ENCODE measurements at regions not wholly inside any gene's neighbourhood (a gene's known extent, or its start where the extent isn't known, plus 50 kb on each side); places are given as distances from the start of the nearest gene placed in this dataset.
"Not testable (repeated sequence)": the region's sequence is repeated elsewhere in the genome, so short reads cannot be mapped to it uniquely, and the experiment has no call there.

DNA sequence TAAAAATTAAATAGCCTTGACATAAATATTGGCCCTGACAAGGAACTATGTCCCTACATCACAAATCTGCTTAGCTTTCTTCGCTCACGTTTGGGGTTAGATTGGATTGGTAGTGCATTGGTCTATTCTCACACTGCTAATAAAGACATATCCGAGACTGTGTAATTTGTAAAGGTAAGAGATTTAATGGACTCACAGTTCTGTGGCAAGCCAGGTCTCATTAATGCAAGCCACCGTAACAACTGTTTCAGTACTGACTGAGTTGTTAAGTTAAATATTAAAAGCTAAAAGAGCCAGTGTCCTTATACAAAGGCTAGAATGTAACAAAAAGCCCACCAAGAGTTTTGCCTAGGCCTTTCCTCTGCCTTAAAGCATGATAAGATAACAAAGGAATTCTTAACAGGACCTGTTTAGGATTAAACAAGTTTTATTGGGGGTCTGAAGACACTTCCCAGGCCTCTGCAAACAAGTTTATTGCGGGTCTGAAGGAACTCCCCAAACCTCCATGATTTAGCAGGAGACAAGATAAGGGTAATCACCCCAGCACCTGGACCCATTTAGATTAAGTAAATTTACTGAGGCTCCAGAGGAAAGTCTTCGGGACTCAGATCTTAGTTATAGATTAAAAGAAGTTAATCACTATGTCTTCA is 88.2 kb upstream of the PTGDR start:
- no peaks in the 10 kb centered on the region for H3K9me3 ChIP-seq
- H3K27me3 ChIP-seq, result no peaks in the 10 kb centered on the region
- no peaks in the 10 kb centered on the region for H3K4me1 ChIP-seq
- H3K4me3 ChIP-seq, result no peak overlapping the region
- TF ChIP-seq, protein P1, sequence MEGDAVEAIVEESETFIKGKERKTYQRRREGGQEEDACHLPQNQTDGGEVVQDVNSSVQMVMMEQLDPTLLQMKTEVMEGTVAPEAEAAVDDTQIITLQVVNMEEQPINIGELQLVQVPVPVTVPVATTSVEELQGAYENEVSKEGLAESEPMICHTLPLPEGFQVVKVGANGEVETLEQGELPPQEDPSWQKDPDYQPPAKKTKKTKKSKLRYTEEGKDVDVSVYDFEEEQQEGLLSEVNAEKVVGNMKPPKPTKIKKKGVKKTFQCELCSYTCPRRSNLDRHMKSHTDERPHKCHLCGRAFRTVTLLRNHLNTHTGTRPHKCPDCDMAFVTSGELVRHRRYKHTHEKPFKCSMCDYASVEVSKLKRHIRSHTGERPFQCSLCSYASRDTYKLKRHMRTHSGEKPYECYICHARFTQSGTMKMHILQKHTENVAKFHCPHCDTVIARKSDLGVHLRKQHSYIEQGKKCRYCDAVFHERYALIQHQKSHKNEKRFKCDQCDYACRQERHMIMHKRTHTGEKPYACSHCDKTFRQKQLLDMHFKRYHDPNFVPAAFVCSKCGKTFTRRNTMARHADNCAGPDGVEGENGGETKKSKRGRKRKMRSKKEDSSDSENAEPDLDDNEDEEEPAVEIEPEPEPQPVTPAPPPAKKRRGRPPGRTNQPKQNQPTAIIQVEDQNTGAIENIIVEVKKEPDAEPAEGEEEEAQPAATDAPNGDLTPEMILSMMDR (IDR thresholded peaks at IDR 0.05), result no peak
- no peak for DNase-seq (ENCODE audit: low spot score)
- no peaks in the 10 kb centered on the region for H3K36me3 ChIP-seq
- no peak overlapping the region for H3K27ac ChIP-seq

DNA sequence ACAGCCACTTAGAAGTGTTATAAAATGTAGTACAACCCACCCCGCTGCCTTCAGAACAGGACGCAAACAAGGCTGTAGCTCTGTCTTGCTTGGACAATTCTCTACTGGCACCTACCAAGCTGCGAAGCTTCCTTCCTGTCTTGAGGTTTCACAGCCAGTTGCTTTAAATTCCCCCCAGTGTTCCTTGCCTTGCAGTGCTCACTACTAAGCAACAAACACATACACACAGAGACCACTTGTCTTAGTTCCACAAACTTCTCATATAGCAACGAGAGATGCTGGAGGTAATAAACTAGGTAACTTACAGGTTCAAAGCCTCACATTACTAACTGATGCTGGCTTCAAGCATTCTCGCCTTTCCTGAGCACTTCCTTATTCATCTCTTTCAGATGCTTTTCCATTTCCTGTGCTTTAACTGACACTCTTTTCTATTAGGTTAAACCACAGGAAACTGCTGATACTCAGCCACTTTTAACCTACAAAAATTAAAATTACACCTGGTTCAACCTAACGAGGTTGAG is 91.5 kb upstream of the PTGDR start:
- no peak overlapping the region for H3K27ac ChIP-seq
- H3K4me1 ChIP-seq, result no peaks in the 10 kb centered on the region
- no peaks in the 10 kb centered on the region for H3K36me3 ChIP-seq
- H3K27me3 ChIP-seq, result no peaks in the 10 kb centered on the region
- no peak overlapping the region for H3K4me3 ChIP-seq
- TF ChIP-seq, protein P1 (IDR thresholded peaks at IDR 0.05), result no peak
- no peak for DNase-seq (ENCODE audit: low spot score)
- H3K9me3 ChIP-seq, result peaks cover 0 to 25% of the 10 kb centered on the region in 2 donors

DNA sequence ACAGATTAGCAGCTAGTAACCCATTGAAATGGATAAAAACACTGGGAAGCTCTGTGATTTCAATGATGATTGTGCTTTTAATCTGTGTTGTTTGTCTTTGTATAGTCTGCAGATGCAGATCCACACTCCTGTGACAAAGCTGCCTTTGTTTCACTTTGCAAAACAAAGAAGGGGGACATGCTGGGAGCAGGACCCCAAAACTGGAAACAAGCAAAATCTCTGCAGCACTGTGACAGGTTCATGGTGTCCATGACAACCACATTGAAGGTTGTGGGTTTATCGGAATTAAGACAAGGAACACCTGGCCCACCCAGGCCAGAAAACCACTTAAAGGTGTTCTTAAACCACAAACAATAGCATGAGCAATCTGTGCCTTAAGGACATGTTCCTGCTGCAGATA is 95.6 kb upstream of the PTGDR start:
- not testable (repeated sequence) for H3K27ac ChIP-seq; DNase-seq (ENCODE audit: low spot score); H3K36me3 ChIP-seq; H3K4me1 ChIP-seq; H3K4me3 ChIP-seq; H3K27me3 ChIP-seq
- peaks cover 0 to 29% of the 10 kb centered on the region in 2 donors for H3K9me3 ChIP-seq

DNA sequence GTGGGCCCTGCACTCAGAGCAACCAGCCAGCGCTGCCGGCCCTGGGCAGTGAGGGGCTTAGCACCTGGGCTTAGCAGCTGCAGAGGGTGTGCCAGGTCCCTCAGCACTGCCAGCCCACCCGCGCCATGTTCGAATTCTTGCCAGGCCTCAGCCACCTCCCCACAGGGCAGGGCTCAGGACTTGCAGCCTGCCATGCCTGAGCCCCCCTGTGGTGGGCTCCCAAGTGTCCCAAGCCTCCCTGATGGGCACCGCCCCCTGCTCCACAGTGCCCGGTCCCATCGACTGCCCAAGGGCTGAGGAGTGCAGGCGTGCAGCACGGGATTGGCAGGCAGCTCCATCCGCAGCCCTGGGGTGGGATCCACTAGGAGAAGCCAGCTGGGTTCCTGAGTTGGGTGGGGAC is 98.0 kb upstream of the NID2 start:
- H3K4me3 ChIP-seq, result no peak overlapping the region
- no peaks in the 10 kb centered on the region for H3K4me1 ChIP-seq
- TF ChIP-seq, protein P1 (IDR thresholded peaks at IDR 0.05), result no peak
- no peak for DNase-seq (ENCODE audit: low spot score)
- H3K36me3 ChIP-seq, result no peaks in the 10 kb centered on the region
- H3K27ac ChIP-seq, result no peak overlapping the region
- no peaks in the 10 kb centered on the region for H3K27me3 ChIP-seq
- H3K9me3 ChIP-seq, result peaks cover 0 to 12% of the 10 kb centered on the region in 2 donors

DNA sequence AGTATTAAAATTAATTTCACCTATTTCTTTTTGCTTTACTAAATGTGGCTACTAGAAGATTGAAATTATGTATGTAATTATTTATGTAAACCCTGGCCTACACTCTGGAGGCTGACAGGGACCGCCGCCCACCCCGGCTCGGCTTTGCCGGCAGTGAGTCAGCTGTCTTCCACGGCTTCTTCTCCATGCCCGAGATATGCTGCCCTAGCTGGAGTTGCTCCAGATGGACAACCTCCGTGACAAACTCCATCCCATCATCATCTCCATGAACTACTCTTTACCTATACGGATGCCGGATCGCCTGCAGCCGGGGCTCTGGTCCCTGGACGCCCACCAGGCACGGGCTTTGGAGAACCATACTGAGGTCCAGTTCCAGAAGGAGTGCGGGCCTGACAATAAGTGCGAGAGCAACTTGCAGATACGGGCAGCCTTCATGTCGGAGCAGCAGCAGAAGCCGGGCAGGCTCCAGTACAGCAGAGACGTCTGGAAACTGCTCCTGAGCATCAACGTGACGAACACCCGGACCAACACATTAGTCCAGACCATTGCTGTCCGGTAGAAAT is 86.9 kb upstream of the NID2 start:
- Histone ChIP-seq H3K27me3 (no peaks in the 10 kb centered on the region), H3K36me3 (no peaks in the 10 kb centered on the region), H3K4me3 (no peak overlapping the region), H3K9me3 (no peaks in the 10 kb centered on the region), H3K4me1 (no peaks in the 10 kb centered on the region), H3K27ac (no peak overlapping the region)
- no peak for DNase-seq (ENCODE audit: low spot score)
- TF ChIP-seq, protein P1 (IDR thresholded peaks at IDR 0.05), result no peak

DNA sequence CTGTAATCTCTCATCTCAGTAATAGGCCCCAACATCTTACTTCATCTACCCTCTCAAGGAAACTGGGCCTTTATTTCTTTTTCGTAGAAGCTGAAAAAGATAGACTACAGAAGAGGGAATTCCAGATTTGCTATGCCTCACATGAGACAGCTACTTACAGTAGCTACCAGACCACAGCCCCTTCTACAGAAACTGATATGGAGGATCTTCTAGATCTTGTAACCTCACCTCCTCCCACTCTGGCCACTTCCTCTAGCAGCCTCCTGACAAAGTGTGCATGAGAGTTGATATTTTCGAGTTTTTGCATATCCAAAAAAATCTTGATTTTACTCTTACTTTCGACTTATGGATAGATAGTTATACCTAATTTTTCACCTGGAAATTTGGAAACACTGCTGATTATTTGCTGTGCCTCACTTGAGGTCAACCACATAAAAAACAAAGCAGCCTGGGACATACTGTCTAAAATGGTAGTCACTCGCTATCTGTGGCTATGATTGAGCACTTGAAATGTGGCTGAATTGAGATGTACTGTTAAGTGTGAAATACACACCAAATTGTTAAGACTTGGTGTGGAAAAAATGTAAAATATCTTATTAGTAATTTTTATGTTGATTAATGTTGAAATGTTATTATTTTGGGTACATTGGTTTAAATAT is 86.3 kb upstream of the NID2 start:
- Histone ChIP-seq H3K4me1 (no peaks in the 10 kb centered on the region), H3K27ac (no peak overlapping the region), H3K9me3 (no peaks in the 10 kb centered on the region), H3K4me3 (no peak overlapping the region), H3K36me3 (no peaks in the 10 kb centered on the region), H3K27me3 (no peaks in the 10 kb centered on the region)
- TF ChIP-seq, protein P1 (IDR thresholded peaks at IDR 0.05), result no peak
- no peak for DNase-seq (ENCODE audit: low spot score)
